ENCODE measurements at regions not wholly inside any gene's neighbourhood (a gene's known extent, or its start where the extent isn't known, plus 50 kb on each side); places are given as distances from the start of the nearest gene placed in this dataset.

GRCh38 chr5:83817591-83817990 lies 96.9 kb upstream of the HAPLN1 start:
- TF ChIP-seq SUZ12 (IDR thresholded peaks at IDR 0.05; ENCODE audit: extremely low read depth, insufficient read depth, insufficient read length) = no peak
- TF ChIP-seq YY1 (IDR thresholded peaks at IDR 0.05; ENCODE audit: insufficient read depth, insufficient read length) = no peak
